GM18907 (cell line): ENCODE measurements at regions not wholly inside any gene's neighbourhood (a gene's known extent, or its start where the extent isn't known, plus 50 kb on each side); places are given as distances from the start of the nearest gene placed in this dataset.

Experiments
- ATAC-seq: cut with Tn5 transposase; IDR thresholded peaks from one replicate; pipeline ENCODE4 v1.9.1; 2021; ENCODE audit warnings: mild to moderate bottlenecking, moderate library complexity; ENCODE audit not compliant: unreplicated experiment

DNA sequence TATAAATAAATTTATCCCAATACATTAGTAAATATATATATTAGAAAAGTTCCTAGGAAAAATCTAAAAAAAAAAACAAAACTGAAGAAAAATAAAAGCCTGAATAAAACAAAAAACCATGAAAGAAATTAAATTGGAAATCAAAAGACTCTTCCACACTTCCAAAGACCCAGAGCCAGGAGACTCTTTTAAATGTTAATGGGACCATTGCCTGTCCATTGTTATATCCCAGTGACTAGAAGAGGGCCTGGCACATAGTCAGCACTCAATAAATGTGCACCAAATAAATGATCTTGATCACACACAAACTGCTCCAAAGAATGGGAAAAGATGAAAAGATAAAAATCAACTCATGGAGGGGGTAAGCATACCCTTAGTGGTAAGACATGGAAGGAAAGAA is 51.3 kb upstream of the CLDN18 start:
- ATAC-seq = no peak
